ENCODE measurements at regions not wholly inside any gene's neighbourhood (a gene's known extent, or its start where the extent isn't known, plus 50 kb on each side); places are given as distances from the start of the nearest gene placed in this dataset.
"Not testable (repeated sequence)": the region's sequence is repeated elsewhere in the genome, so short reads cannot be mapped to it uniquely, and the experiment has no call there.

DNA sequence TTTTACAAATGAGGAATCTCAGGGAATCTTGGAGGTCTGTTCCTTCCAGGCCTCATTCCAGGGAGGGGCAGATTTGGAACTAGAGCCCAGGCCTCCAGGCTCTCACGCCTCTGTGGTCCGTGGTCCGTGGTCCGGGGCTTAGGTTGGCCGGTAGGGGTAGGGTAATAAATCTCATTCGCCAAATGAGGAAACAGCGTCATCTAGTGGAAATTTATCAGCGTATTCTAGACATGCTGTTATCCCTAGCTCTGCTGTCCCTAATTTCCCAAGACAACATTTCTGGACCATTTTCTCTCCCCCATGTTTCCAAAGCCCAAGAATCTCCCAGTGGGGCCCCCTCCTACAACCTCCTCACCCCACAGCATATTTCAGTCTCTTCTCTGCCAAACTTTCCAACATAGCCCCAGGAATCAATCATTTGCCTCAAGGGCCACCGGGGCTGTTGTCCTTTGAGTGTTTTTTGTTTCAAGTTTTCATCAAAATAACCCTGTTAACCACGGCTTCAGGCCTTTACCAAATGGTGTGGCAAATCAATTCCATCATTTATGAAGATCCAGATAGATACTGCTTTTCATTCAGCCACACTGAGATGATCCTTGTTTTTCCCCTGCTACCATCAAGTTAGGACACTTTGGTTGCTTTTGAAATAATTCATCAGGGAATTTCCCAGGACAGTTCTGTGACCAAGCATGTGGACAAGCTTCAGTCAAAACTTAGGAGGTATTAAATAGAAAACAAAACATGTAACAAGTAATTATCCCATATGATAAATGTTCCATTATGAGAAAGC, 126.8 kb downstream of the ALDH8A1 start:
- DNase-seq (ENCODE audit: low spot score) = peak; percentile 93

DNA sequence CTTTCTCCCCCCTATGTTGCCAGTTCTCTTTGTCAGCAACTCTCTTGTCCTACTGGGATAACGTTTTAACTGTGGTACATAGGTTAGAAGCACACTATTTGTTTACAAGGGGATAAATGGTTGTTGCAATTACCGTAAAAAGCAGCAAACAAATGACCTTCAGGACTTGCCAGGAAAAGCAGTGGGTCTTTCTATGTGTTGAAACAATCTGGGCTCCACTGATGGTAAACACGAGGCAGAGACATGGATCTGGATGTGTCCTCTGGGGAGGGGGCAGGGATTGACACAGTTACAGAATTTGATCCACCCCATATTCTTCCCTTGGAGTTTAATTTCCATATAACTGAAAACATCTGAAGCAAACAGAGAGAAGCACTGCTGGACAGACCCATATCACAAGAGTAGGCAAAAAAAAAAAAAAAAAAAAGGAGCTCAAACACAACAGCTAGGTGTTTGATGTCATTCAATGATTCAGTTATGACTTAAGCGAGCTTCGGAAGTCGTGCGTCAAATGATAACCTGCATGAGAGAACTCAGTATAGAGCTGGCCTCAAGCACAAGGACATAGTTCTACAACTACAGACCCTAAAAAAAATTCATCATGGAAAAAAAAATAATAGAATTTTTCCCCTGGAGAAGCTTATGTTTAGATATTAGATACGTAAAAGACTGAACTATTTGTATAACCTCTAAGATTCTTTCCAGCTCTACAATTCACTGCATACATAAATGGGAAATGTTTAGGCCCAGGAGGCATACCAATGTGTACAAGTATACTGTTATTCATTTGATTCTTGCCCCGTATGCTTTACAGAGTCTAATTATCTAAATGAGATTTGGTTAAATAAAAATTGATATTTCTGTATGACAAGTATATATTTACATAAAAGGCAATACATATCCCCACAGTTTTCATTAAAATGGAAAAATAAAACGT, 127.7 kb downstream of the ALDH8A1 start:
- DNase-seq (ENCODE audit: low spot score) = no peak

DNA sequence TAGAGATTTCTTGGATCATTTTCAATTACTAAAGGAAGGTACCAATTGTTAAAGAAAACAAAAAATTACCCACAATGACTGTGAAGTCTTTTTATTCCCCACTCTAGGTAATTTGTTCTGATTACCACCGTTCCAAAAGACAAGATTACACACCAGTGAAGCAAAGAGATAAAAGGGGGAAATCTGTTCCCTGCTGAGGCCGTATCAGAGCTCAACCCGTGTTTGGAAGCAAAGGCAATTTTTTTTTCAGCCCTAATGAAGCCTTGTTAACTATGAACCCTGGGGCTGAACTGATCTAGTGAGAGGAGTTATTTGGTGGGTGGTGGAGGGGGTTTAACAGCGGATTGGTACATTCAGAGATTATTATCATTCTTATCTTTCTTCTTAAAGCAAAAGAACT, 128.5 kb downstream of the ALDH8A1 start:
- no peak for DNase-seq (ENCODE audit: low spot score)

DNA sequence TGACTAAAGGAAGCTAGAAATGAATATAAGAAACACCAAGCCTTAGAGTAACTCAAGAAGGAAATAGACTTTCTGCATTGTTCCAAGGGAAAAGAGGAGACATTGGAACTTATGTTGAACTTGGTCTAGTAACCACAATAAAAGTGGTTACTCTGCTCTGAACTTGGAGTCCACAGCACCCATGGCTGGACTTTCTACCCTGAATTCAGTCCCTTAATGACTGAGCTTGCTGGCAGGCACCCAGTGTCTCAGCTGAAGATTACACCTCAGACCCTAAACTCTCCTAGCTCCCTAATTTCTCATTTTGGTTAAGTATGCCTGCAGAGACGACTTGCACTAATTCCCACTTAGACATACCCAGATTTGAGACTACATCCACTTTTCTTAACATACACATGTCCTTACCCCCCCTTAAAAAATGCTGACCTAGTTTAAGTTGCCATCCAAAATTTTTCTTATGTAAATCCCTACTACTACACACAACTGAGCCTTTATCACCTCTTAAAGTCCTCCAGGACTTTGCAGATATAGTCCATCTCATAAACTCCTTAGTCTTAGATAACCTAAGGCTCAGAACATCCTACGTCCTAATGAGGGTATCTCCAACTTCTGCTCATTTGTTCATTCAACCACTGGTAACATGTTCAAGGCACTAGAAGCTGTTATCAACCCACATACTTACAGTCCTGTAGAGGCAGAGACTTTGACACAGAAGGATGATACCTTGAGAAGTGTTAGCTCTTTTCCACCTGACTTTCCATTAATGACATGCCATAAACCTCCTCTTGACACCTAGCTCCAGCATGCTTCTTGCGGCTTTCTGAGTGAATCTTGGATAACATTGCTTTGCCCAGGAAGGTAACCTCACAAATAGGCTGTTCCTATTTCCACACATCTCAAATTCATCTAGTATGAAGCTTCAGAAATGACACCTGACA, 129.8 kb downstream of the ALDH8A1 start:
- no peak for DNase-seq (ENCODE audit: low spot score)

DNA sequence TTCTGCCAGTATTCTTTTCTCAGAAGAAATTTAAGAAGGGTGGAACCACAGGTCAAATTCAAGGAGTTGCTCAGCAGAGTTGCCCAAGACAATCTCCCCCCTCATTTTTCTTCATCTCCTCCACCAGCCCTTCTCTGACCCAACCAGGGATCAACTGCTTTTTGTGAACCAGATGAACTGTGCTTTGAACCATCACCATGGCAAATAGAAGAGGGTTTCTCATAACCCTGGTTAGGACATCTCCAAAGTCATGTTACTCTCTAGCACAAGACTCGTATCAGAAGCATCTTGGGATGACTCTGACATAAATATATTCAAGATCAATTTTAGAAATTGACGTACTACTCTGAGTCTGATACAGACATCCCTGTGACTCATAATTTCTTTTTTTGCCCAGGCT, 130.7 kb downstream of the ALDH8A1 start:
- no peak for DNase-seq (ENCODE audit: low spot score)

GRCh38 chr6:134817448-134817847, 132.5 kb downstream of the ALDH8A1 start:
- no peak for DNase-seq (ENCODE audit: low spot score)

GRCh38 chr6:134816780-134817179, 133.1 kb downstream of the ALDH8A1 start:
- no peak for DNase-seq (ENCODE audit: low spot score)

DNA sequence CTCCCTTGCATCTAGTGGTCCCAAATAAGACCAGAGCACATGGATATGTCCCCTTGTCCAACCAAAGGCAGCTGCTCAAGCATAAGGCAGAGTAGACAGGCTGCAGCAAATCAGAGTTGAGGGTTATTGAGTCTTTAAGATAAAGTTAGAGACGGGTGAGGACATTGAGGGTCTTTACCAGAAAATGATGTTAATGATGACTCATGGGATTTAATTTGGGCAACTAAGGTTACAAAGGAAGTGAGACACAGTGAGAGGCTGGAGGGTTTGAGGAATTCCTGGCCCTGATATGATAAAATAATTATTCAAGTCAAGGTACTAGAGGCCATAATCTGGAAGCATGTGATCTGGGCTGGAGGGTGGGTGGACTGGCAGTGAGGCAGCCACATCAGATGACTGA, 133.6 kb downstream of the ALDH8A1 start:
- no peak for DNase-seq (ENCODE audit: low spot score)

DNA sequence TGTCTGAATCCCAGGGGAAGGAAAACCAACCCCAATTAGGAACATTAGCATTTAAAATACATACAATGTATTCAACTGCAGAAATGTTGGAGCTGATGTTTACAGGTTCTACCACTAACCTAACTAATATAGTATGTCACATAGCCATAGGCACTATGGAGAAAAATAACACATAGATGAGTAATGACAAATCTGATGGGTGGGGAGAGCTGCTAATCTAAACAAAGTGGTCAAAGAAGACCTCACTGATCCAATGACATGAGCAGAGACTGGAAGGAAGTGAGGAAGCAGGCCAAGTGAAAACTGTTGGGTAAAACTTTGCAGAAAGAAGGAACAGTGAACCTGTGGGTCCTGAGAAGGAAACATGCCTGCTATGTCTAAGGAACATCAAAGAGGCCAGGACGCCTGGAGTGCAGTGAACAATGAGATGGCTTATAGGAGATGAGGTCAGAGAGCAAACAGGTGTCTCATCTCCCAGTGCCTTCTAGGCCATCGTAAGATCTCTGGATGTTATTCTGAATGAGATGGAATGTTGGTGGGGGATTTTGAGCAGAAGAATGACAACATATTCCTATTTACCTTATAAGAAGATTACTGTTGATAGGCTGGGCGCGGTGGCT, 135.7 kb downstream of the ALDH8A1 start:
- no peak for DNase-seq (ENCODE audit: low spot score)

- DNase-seq (ENCODE audit: low spot score) = no peak
Measured at GRCh38 chr6:134813146-134813545, 136.8 kb downstream of the ALDH8A1 start.

DNA sequence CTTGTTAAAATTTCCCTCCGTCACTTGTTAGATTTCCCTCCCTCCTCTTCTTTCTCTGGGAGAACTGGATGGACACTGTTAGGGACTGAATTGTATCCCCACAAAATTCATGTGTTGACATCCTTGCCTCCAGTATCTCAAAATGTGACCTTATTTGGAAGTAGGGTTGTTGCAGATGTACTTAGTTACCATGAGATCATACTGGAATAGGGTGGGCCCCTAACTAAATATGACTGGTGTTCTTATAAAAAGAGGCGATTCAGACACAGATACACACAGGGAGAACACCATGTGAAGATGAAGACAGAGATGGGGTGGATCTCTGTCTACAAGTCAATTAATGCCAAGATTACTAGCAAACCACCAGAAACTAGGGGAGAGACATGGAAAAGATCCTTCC, 139.5 kb downstream of the ALDH8A1 start:
- DNase-seq (ENCODE audit: low spot score) = no peak

- no peak for DNase-seq (ENCODE audit: low spot score)
Measured at GRCh38 chr6:134809130-134809529, 140.8 kb downstream of the ALDH8A1 start.

- DNase-seq (ENCODE audit: low spot score) = no peak
Measured at GRCh38 chr6:134806180-134806798, 143.6 kb downstream of the ALDH8A1 start.

- no peak for DNase-seq (ENCODE audit: low spot score)
Measured at GRCh38 chr6:134805168-134805567, 144.7 kb downstream of the ALDH8A1 start.

DNA sequence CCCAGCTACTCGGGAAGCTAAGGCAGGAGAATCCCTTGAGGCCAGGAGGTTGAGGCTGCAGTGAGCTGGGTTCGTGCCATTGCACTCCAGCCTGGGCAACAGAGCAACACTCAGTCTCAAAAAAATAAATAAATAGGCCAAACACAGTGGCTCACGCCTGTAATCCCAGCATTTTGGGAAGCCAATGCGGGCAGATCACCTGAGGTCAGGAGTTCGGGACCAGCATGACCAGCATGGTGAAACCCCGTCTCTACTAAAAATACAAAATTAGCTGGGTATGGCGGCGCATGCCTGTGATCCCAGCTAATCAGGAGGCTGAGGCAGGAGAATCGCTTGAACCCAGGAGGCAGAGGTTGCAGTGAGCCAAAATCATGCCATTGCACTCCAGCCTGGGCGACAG, 145.6 kb downstream of the ALDH8A1 start:
- not testable (repeated sequence) for DNase-seq (ENCODE audit: low spot score)

DNA sequence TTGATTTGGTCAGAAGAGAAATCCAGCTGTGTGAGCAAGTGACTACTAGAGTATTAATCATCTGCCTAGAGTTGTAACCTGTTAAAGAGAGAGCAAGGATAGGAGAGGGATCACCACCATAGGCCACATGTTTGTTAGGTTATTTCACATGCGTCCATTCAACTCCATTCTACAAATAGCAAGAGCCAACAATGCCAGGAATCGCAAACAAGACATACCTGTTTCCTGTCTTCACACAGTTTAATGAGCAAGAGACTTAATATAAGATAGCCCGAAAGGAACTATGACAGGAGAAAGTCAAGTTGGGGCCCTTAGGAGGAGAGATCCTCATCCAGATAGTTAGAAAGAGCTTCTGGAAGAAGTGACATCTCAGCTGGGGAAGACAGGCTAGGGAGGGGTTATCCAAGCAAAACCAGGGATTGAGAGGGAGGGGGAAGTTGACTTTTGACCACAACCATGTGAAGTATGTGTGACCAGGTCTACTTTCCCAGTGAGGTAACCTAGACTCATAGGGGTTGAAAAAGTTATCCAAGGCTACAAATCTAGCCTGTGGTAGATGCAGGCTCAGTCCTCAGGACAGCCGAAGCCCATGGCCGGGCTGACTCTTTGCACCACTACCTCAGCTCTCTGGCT, 147.4 kb downstream of the ALDH8A1 start:
- DNase-seq (ENCODE audit: low spot score) = peak; percentile 21

DNA sequence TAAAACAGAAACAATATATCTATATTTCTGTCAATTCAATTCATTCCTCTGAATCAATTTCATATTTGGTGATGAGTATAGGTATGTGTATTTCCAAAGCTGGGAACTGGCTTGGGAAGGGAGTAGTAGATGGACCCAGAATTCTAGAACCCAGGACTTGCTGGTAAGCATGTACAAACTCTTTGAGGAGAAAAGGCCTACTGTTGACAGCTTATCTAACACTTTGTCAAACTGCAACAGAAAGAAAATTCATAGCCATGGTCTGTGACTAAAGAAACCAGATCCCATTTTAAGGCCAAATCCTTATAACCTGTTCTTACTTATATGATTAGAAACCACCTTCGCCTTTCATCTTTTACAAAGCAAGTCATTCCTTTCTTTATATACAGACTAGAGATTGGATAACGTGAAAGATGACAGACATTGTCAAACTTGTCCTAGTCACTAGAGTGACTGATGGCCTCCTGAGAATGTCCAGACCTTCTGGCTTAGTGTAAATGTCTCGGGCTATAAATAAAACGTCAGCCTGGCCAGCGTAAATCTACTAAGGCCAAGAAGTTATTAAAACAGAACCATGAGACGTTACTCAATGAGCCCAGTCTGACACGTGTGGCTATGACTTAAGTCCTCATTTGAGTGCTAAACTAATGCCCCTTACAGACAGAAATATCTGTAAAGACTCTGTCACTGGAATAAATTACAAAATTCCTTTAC, 152.3 kb downstream of the ALDH8A1 start:
- no peak for DNase-seq (ENCODE audit: low spot score)

GRCh38 chr6:134795691-134796090, 154.2 kb downstream of the ALDH8A1 start:
- no peak for DNase-seq (ENCODE audit: low spot score)

GRCh38 chr6:134795001-134795400, 154.9 kb downstream of the ALDH8A1 start:
- no peak for DNase-seq (ENCODE audit: low spot score)

Measured in HT-29 (cell line).